Uterus (tissue), 3 donors: ENCODE measurements at regions not wholly inside any gene's neighbourhood (a gene's known extent, or its start where the extent isn't known, plus 50 kb on each side); places are given as distances from the start of the nearest gene placed in this dataset.

Experiments
- DNase-seq, 2 donors: peaks; one replicate each; pipeline ENCODE4 v3.0.0-alpha.2; 2019 to 2020
- H3K27ac ChIP-seq, 2 donors: fragments of 200-600 bp; sonication (generic); 1 replicate in 1 of 2; 2 replicates in 1 of 2; pipeline ENCODE4 v1.5.1; 2016 to 2018
- H3K27me3 ChIP-seq, 2 donors: fragments of 200-600 bp; sonication (generic); one replicate each; pipeline ENCODE4 v1.5.1; 2018 to 2019; ENCODE audit warnings: control low read depth in 1 of 2
- H3K36me3 ChIP-seq, 2 donors: fragments of 200-600 bp; sonication (generic); one replicate each; pipeline ENCODE4 v1.5.1; 2019; ENCODE audit warnings: control low read depth in 1 of 2
- H3K4me1 ChIP-seq, 2 donors: fragments of 200-600 bp; sonication (generic); one replicate each; pipeline ENCODE4 v1.5.1; 2018 to 2019; ENCODE audit warnings: control low read depth in 1 of 2
- H3K4me3 ChIP-seq, 2 donors: fragments of 200-600 bp; sonication (generic); 1 replicate in 1 of 2; 2 replicates in 1 of 2; pipeline ENCODE4 v1.5.1; 2018 to 2019; ENCODE audit warnings: mild to moderate bottlenecking in 1 of 2
- H3K9me3 ChIP-seq, 2 donors: fragments of 200-600 bp; sonication (generic); one replicate each; pipeline ENCODE4 v1.5.1; 2019; ENCODE audit warnings: control low read depth in 1 of 2
- POLR2A ChIP-seq, 2 donors: fragments of 450-650 bp; IDR thresholded peaks; one replicate each; pipeline ENCODE4 v1.6.1; 2016; ENCODE audit warnings: antibody characterized with exemption in 2 of 2, mild to moderate bottlenecking in 1 of 2, moderate library complexity in 1 of 2
- intact Hi-C: fragments of 100-400 bp; cut with DNase I; formaldehyde crosslinking; loops from one replicate; pipeline ENCODE4 v1.15.1; 2023; ENCODE audit warnings: low total_unique reads
- TF ChIP-seq, protein P1 (sequence below), 4 experiments: fragments of 200-600 bp in 2 of 4; fragments of 450-650 bp in 2 of 4; sonication (generic) in 2 of 4; IDR thresholded peaks; one replicate each; pipeline ENCODE4 v1.5.1; 2016 to 2019; ENCODE audit warnings: antibody characterized with exemption in 4 of 4, mild to moderate bottlenecking in 2 of 4, moderate library complexity in 1 of 4
- donor health status: DM: yes; HTN: yes; CAD: no.

DNA sequence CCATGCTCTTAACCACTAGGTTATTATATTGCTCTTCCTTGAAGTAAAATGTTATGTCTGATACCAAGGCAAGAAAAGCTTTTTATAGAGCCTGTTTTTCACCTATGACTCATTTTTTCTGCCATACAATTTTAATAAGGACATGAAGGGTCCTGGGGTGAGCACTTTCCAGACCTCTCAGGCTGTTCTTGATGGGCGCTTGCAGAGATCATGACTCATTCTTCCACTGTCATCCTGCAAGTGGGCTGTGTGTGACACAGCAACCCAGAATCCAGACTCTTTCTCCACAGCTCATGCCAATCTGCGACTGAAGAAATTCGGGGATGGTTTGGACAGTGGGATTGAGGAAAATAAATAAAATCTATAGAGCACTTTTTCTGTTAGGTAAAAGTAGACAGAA lies 506.7 kb upstream of the NBEA start:
- intact Hi-C loops: no loop called here
- Histone ChIP-seq H3K27ac (no peak overlapping the region), H3K4me3 (no peak overlapping the region), H3K4me1 (no peaks in the 10 kb centered on the region), H3K27me3 (no peaks in the 10 kb centered on the region), H3K9me3 (no peaks in the 10 kb centered on the region), H3K36me3 (no peaks in the 10 kb centered on the region)
- TF ChIP-seq POLR2A (IDR thresholded peaks at IDR 0.05): no peak
- TF ChIP-seq, protein P1, sequence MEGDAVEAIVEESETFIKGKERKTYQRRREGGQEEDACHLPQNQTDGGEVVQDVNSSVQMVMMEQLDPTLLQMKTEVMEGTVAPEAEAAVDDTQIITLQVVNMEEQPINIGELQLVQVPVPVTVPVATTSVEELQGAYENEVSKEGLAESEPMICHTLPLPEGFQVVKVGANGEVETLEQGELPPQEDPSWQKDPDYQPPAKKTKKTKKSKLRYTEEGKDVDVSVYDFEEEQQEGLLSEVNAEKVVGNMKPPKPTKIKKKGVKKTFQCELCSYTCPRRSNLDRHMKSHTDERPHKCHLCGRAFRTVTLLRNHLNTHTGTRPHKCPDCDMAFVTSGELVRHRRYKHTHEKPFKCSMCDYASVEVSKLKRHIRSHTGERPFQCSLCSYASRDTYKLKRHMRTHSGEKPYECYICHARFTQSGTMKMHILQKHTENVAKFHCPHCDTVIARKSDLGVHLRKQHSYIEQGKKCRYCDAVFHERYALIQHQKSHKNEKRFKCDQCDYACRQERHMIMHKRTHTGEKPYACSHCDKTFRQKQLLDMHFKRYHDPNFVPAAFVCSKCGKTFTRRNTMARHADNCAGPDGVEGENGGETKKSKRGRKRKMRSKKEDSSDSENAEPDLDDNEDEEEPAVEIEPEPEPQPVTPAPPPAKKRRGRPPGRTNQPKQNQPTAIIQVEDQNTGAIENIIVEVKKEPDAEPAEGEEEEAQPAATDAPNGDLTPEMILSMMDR (IDR thresholded peaks at IDR 0.05): no peak
- no peak for DNase-seq

DNA sequence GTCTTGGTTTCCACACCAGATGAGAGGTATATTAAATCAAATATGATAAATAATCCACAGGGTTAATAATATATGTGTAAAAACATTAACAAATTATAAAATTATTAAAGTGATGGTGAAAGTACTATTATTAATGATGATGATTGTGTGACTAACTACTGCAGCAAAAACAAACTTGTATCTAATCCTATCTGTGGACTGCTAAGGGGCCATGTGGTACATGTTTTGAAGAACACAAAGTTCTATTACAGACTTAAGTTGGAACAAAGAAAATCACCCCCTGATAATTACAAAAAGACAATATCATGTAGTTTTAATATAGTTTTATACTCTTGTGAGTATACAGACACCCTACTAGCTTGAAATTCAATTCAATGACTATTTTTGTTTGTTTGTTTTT lies 504.2 kb upstream of the NBEA start:
- H3K4me3 ChIP-seq: no peak overlapping the region
- no peaks in the 10 kb centered on the region for H3K4me1 ChIP-seq
- TF ChIP-seq POLR2A (IDR thresholded peaks at IDR 0.05): no peak
- TF ChIP-seq, protein P1 (IDR thresholded peaks at IDR 0.05): no peak
- H3K9me3 ChIP-seq: no peaks in the 10 kb centered on the region
- no peak overlapping the region for H3K27ac ChIP-seq
- no peaks in the 10 kb centered on the region for H3K36me3 ChIP-seq
- DNase-seq: no peak
- H3K27me3 ChIP-seq: no peaks in the 10 kb centered on the region
- intact Hi-C loops: no loop called here

DNA sequence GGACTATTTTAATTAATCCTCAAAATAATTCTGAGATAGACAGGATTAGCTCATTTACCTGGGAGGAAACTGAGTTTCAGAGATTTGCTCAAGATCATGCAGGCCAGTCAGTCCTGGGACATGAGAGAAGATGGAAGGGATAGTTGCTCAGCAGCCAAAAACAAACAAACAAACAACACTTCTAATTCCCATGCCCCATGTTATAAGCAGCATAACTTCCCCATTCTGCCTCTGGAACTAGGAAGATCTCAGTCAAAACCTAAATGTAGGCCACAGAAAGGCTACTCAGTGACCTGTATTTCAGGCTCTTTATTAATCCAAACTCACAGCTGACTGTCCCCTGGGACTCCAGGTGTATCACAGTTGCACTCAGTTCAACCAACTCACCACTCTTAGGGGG lies 489.2 kb upstream of the NBEA start:
- TF ChIP-seq, protein P1 (IDR thresholded peaks at IDR 0.05): no peak
- no peak for TF ChIP-seq POLR2A (IDR thresholded peaks at IDR 0.05)
- H3K4me3 ChIP-seq: no peak overlapping the region
- intact Hi-C loops: no loop called here

DNA sequence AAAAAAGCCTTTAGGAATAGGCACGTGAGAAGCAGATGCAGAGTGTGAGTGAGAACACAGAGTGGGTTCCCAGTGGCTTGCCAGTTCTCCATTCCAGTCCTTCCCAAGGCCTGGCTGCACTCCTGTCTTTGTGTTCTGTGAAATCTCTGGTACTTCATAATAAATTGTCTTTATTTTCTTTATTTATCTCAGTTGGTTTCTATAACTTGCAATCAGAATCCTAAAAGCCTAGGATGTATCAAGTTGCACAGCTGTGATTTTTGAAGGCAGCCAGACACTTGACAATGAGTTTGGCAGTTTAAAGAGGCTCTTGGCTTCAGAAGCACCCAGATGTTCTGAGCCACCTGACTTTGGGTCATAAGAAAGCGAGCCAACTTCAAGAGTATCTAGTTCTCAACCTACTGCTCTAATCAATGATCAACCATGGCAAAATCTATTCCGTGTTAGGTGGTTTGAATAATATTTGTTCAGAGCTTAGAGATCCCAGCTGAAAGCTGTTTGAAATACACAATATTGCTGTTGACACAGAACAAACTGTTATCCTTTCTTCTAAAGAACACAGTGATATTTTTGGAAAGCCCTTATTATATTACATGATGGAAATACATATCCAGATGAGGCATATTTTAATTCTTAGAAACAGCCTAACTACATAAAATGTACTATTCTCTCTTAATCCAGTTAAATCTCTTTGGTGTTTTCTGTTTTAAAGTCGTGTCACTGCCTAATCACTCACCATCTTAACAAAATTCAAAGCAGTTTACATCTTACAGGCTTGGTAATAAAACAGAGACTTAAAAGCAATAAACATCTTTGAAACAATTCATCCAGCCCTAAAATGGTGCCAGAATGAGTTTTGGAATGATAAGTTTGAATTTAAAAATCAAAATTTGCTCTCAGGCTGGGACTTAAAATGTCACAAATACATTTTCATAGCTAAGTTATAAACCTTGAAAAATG lies 483.0 kb upstream of the NBEA start:
- no peaks in the 10 kb centered on the region for H3K9me3 ChIP-seq
- TF ChIP-seq, protein P1 (IDR thresholded peaks at IDR 0.05): no peak
- no peak for TF ChIP-seq POLR2A (IDR thresholded peaks at IDR 0.05)
- H3K27me3 ChIP-seq: no peaks in the 10 kb centered on the region
- H3K36me3 ChIP-seq: no peaks in the 10 kb centered on the region
- no peak overlapping the region for H3K4me3 ChIP-seq
- DNase-seq: peak; percentile 19 to 29
- no peaks in the 10 kb centered on the region for H3K4me1 ChIP-seq
- intact Hi-C loops: no loop called here
- peak overlapping the region; percentile 40 to 71 for H3K27ac ChIP-seq

More for the DNA sequence above, 489.2 kb upstream of the NBEA start:
- no peak for DNase-seq
- H3K27me3 ChIP-seq: no peaks in the 10 kb centered on the region
- H3K36me3 ChIP-seq: no peaks in the 10 kb centered on the region
- H3K4me1 ChIP-seq: no peaks in the 10 kb centered on the region
- H3K9me3 ChIP-seq: no peaks in the 10 kb centered on the region
- no peak overlapping the region for H3K27ac ChIP-seq

DNA sequence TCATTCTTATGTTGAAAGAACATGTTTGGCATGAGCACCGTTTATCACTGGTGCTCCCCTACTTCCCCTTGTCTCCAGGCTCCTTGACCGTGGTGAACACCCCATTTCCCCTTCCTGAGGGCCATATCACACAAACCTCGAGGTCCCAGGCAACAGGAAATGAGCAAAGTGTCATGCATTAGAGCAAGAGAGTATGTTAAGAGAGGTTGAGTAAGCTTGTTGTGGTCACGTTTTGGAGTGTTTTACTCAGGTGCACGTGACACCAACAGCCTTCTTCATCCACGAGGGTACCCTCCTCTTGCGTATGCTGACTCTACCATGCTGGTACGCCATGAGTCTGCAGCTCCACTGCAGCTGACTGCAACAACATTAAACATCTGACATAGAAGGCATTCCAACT lies 482.2 kb upstream of the NBEA start:
- H3K4me1 ChIP-seq: no peaks in the 10 kb centered on the region
- H3K9me3 ChIP-seq: no peaks in the 10 kb centered on the region
- H3K27ac ChIP-seq: peak overlapping the region in 1 of 2 donors; percentile 71
- no peak for DNase-seq
- intact Hi-C loops: no loop called here
- H3K36me3 ChIP-seq: no peaks in the 10 kb centered on the region
- no peaks in the 10 kb centered on the region for H3K27me3 ChIP-seq
- TF ChIP-seq, protein P1 (IDR thresholded peaks at IDR 0.05): no peak
- TF ChIP-seq POLR2A (IDR thresholded peaks at IDR 0.05): no peak
- H3K4me3 ChIP-seq: no peak overlapping the region
